H1 (cell line): ENCODE measurements at regions not wholly inside any gene's neighbourhood (a gene's known extent, or its start where the extent isn't known, plus 50 kb on each side); places are given as distances from the start of the nearest gene placed in this dataset.

ENCODE experiments used
- CHD2 ChIP-seq: IDR thresholded peaks from 2 replicates; pipeline ENCODE4 v1.6.1; 2012; ENCODE audit warnings: low read length, improper control_type of control experiment
- CTCF ChIP-seq, 3 experiments: IDR thresholded peaks; 1 replicate in 2 of 3; 2 replicates in 1 of 3; pipeline versions ENCODE4 v1.5.1 to v1.6.1; 2011; ENCODE audit warnings: low read length in 3 of 3, mild to moderate bottlenecking in 3 of 3, inconsistent platforms in 2 of 3, low read depth in 1 of 3, moderate library complexity in 1 of 3; ENCODE audit not compliant: insufficient read depth in 1 of 3; ENCODE audit errors: control extremely low read depth in 1 of 3
- SIX5 ChIP-seq: IDR thresholded peaks from 2 replicates; pipeline ENCODE4 v1.6.1; 2011; ENCODE audit warnings: mild to moderate bottlenecking, low read depth, low read length

- TF ChIP-seq CTCF (IDR thresholded peaks at IDR 0.05; ENCODE audit: control extremely low read depth in 1 of 3, insufficient read depth in 1 of 3, low read depth in 1 of 3, low read length in 3 of 3) (peak in 2 of 3 experiments; percentile 23 to 25; a peak in 3 of 4 replicates), CHD2 (no peak), SIX5 (no peak)
Measured at GRCh38 chr5:175133185-175133584, 310.8 kb downstream of the DRD1 start.
